UCSD-AML1 (cell line): ENCODE measurements at regions not wholly inside any gene's neighbourhood (a gene's known extent, or its start where the extent isn't known, plus 50 kb on each side); places are given as distances from the start of the nearest gene placed in this dataset.
"Not testable (repeated sequence)": the region's sequence is repeated elsewhere in the genome, so short reads cannot be mapped to it uniquely, and the experiment has no call there.

Experiments used
- DNase-seq: peaks from one replicate; lab custom pipeline; 2025; ENCODE audit not compliant: unreplicated experiment; lab: John Stamatoyannopoulos, UW

- DNase-seq: no peak
Measured at GRCh38 chr2:39932198-39932597, 153.1 kb upstream of the THUMPD2 start.

GRCh38 chr2:39930175-39930917 is 151.3 kb upstream of the THUMPD2 start:
- no peak for DNase-seq

- no peak for DNase-seq
Measured at GRCh38 chr2:39929531-39929930, 150.5 kb upstream of the THUMPD2 start.

- no peak for DNase-seq
Measured at GRCh38 chr2:39925312-39925711, 146.3 kb upstream of the THUMPD2 start.

GRCh38 chr2:39923455-39923854 is 144.4 kb upstream of the THUMPD2 start:
- DNase-seq: no peak

GRCh38 chr2:39922679-39923405 is 143.8 kb upstream of the THUMPD2 start:
- no peak for DNase-seq

- no peak for DNase-seq
Measured at GRCh38 chr2:39920307-39920801, 141.3 kb upstream of the THUMPD2 start.

GRCh38 chr2:39919511-39920306 is 140.7 kb upstream of the THUMPD2 start:
- DNase-seq: no peak

GRCh38 chr2:39918886-39919285 is 139.8 kb upstream of the THUMPD2 start:
- no peak for DNase-seq

- not testable (repeated sequence) for DNase-seq
Measured at GRCh38 chr2:39917371-39917770, 138.3 kb upstream of the THUMPD2 start.

GRCh38 chr2:39914949-39915348 is 135.9 kb upstream of the THUMPD2 start:
- DNase-seq: no peak

GRCh38 chr2:39913648-39914461 is 134.8 kb upstream of the THUMPD2 start:
- DNase-seq: no peak

GRCh38 chr2:39902103-39902502 is 123.0 kb upstream of the THUMPD2 start:
- DNase-seq: no peak

- DNase-seq: no peak
Measured at GRCh38 chr2:39898934-39899333, 119.9 kb upstream of the THUMPD2 start.

- DNase-seq: no peak
Measured at GRCh38 chr2:39897273-39897672, 118.2 kb upstream of the THUMPD2 start.

- DNase-seq: no peak
Measured at GRCh38 chr2:39894082-39894481, 115.0 kb upstream of the THUMPD2 start.

- no peak for DNase-seq
Measured at GRCh38 chr2:39893616-39894015, 114.6 kb upstream of the THUMPD2 start.

- DNase-seq: no peak
Measured at GRCh38 chr2:39881948-39882347, 102.9 kb upstream of the THUMPD2 start.

GRCh38 chr2:39881494-39881893 is 102.4 kb upstream of the THUMPD2 start:
- DNase-seq: no peak

GRCh38 chr2:39879001-39879400 is 99.9 kb upstream of the THUMPD2 start:
- not testable (repeated sequence) for DNase-seq

GRCh38 chr2:39875914-39876267 is 96.8 kb upstream of the THUMPD2 start:
- DNase-seq: no peak
